Activated T-cell treated with anti-CD3 and anti-CD28 coated beads, Interleukin-2, amount 50 U/mL, for 24 hours (primary cell): ENCODE measurements at regions not wholly inside any gene's neighbourhood (a gene's known extent, or its start where the extent isn't known, plus 50 kb on each side); places are given as distances from the start of the nearest gene placed in this dataset.
"Not testable (repeated sequence)": the region's sequence is repeated elsewhere in the genome, so short reads cannot be mapped to it uniquely, and the experiment has no call there.

Source experiments
- DNase-seq: peaks from one replicate; pipeline ENCODE4 v3.0.0-alpha.2; 2020
- H3K27ac Mint-ChIP-seq: 2 replicates; pipeline ENCODE4 v1.8.0; 2020; ENCODE audit warnings: mild to moderate bottlenecking, mixed read lengths
- H3K27me3 Mint-ChIP-seq: 2 replicates; pipeline ENCODE4 v1.8.0; 2020; ENCODE audit warnings: mixed read lengths
- H3K36me3 Mint-ChIP-seq: 2 replicates; pipeline ENCODE4 v1.8.0; 2020; ENCODE audit warnings: low read depth, mixed read lengths
- H3K4me1 Mint-ChIP-seq: 2 replicates; pipeline ENCODE4 v1.8.0; 2020; ENCODE audit warnings: low read depth, mixed read lengths
- H3K4me3 Mint-ChIP-seq: 2 replicates; pipeline ENCODE4 v1.8.0; 2020; ENCODE audit warnings: mild to moderate bottlenecking, moderate library complexity, mixed read lengths
- H3K9me3 Mint-ChIP-seq: 2 replicates; pipeline ENCODE4 v1.8.0; 2020; ENCODE audit warnings: mixed read lengths

- Mint-ChIP-seq H3K27me3 (no peaks in the 10 kb centered on the region), H3K27ac (no peak overlapping the region), H3K4me3 (no peak overlapping the region), H3K4me1 (no peaks in the 10 kb centered on the region), H3K9me3 (no peaks in the 10 kb centered on the region), H3K36me3 (no peaks in the 10 kb centered on the region)
- no peak for DNase-seq
Observed at GRCh38 chr5:91941588-91941987, 558.5 kb upstream of the ARRDC3 start.

GRCh38 chr5:91938441-91938840 lies 555.3 kb upstream of the ARRDC3 start:
- Mint-ChIP-seq H3K27ac (no peak overlapping the region), H3K4me3 (no peak overlapping the region), H3K9me3 (no peaks in the 10 kb centered on the region), H3K4me1 (no peaks in the 10 kb centered on the region), H3K27me3 (no peaks in the 10 kb centered on the region), H3K36me3 (no peaks in the 10 kb centered on the region)
- no peak for DNase-seq

GRCh38 chr5:91937121-91937520 lies 554.0 kb upstream of the ARRDC3 start:
- no peaks in the 10 kb centered on the region for H3K4me1 Mint-ChIP-seq
- no peak overlapping the region for H3K4me3 Mint-ChIP-seq
- H3K36me3 Mint-ChIP-seq = no peaks in the 10 kb centered on the region
- no peak for DNase-seq
- no peak overlapping the region for H3K27ac Mint-ChIP-seq
- no peaks in the 10 kb centered on the region for H3K9me3 Mint-ChIP-seq
- H3K27me3 Mint-ChIP-seq = no peaks in the 10 kb centered on the region

GRCh38 chr5:91929522-91929817 lies 546.4 kb upstream of the ARRDC3 start:
- H3K4me3 Mint-ChIP-seq = no peak overlapping the region
- no peaks in the 10 kb centered on the region for H3K9me3 Mint-ChIP-seq
- no peak overlapping the region for H3K27ac Mint-ChIP-seq
- no peaks in the 10 kb centered on the region for H3K4me1 Mint-ChIP-seq
- no peaks in the 10 kb centered on the region for H3K27me3 Mint-ChIP-seq
- no peak for DNase-seq
- no peaks in the 10 kb centered on the region for H3K36me3 Mint-ChIP-seq

GRCh38 chr5:91928754-91929521 lies 545.8 kb upstream of the ARRDC3 start:
- Mint-ChIP-seq H3K27me3 (no peaks in the 10 kb centered on the region), H3K36me3 (no peaks in the 10 kb centered on the region), H3K4me3 (no peak overlapping the region), H3K27ac (no peak overlapping the region), H3K4me1 (no peaks in the 10 kb centered on the region), H3K9me3 (no peaks in the 10 kb centered on the region)
- DNase-seq = no peak

GRCh38 chr5:91927439-91927838 lies 544.3 kb upstream of the ARRDC3 start:
- Mint-ChIP-seq H3K27me3 (no peaks in the 10 kb centered on the region), H3K4me3 (no peak overlapping the region), H3K4me1 (no peaks in the 10 kb centered on the region), H3K27ac (no peak overlapping the region), H3K36me3 (no peaks in the 10 kb centered on the region), H3K9me3 (no peaks in the 10 kb centered on the region)
- DNase-seq = no peak

GRCh38 chr5:91925249-91925648 lies 542.1 kb upstream of the ARRDC3 start:
- no peaks in the 10 kb centered on the region for H3K9me3 Mint-ChIP-seq
- no peak overlapping the region for H3K4me3 Mint-ChIP-seq
- no peak overlapping the region for H3K27ac Mint-ChIP-seq
- no peak for DNase-seq
- H3K4me1 Mint-ChIP-seq = no peaks in the 10 kb centered on the region
- H3K36me3 Mint-ChIP-seq = no peaks in the 10 kb centered on the region
- no peaks in the 10 kb centered on the region for H3K27me3 Mint-ChIP-seq

GRCh38 chr5:91917037-91917814 lies 534.1 kb upstream of the ARRDC3 start:
- H3K4me3 Mint-ChIP-seq, H3K9me3 Mint-ChIP-seq, H3K27me3 Mint-ChIP-seq, DNase-seq, H3K27ac Mint-ChIP-seq, H3K36me3 Mint-ChIP-seq, H3K4me1 Mint-ChIP-seq: not testable (repeated sequence)

- Mint-ChIP-seq H3K4me3 (no peak overlapping the region), H3K9me3 (no peaks in the 10 kb centered on the region), H3K27ac (no peak overlapping the region), H3K36me3 (no peaks in the 10 kb centered on the region), H3K4me1 (no peaks in the 10 kb centered on the region), H3K27me3 (no peaks in the 10 kb centered on the region)
- DNase-seq = no peak
Observed at GRCh38 chr5:91910655-91911054, 527.5 kb upstream of the ARRDC3 start.

GRCh38 chr5:91910247-91910646 lies 527.1 kb upstream of the ARRDC3 start:
- no peak overlapping the region for H3K27ac Mint-ChIP-seq
- H3K36me3 Mint-ChIP-seq = no peaks in the 10 kb centered on the region
- DNase-seq = no peak
- no peak overlapping the region for H3K4me3 Mint-ChIP-seq
- H3K9me3 Mint-ChIP-seq = no peaks in the 10 kb centered on the region
- H3K27me3 Mint-ChIP-seq = no peaks in the 10 kb centered on the region
- H3K4me1 Mint-ChIP-seq = no peaks in the 10 kb centered on the region

- no peak overlapping the region for H3K4me3 Mint-ChIP-seq
- no peak for DNase-seq
- H3K27me3 Mint-ChIP-seq = no peaks in the 10 kb centered on the region
- H3K27ac Mint-ChIP-seq = no peak overlapping the region
- no peaks in the 10 kb centered on the region for H3K9me3 Mint-ChIP-seq
- H3K4me1 Mint-ChIP-seq = no peaks in the 10 kb centered on the region
- H3K36me3 Mint-ChIP-seq = no peaks in the 10 kb centered on the region
Observed at GRCh38 chr5:91906494-91906893, 523.4 kb upstream of the ARRDC3 start.

GRCh38 chr5:91906027-91906426 lies 522.9 kb upstream of the ARRDC3 start:
- no peak overlapping the region for H3K4me3 Mint-ChIP-seq

GRCh38 chr5:91898898-91899297 lies 515.8 kb upstream of the ARRDC3 start:
- H3K27ac Mint-ChIP-seq = no peak overlapping the region
- no peak for DNase-seq
- H3K27me3 Mint-ChIP-seq = no peaks in the 10 kb centered on the region
- no peak overlapping the region for H3K4me3 Mint-ChIP-seq
- no peaks in the 10 kb centered on the region for H3K36me3 Mint-ChIP-seq
- H3K4me1 Mint-ChIP-seq = no peaks in the 10 kb centered on the region
- H3K9me3 Mint-ChIP-seq = no peaks in the 10 kb centered on the region

More at GRCh38 chr5:91906027-91906426, 522.9 kb upstream of the ARRDC3 start:
- Mint-ChIP-seq H3K27me3 (no peaks in the 10 kb centered on the region), H3K27ac (no peak overlapping the region), H3K36me3 (no peaks in the 10 kb centered on the region), H3K9me3 (no peaks in the 10 kb centered on the region), H3K4me1 (no peaks in the 10 kb centered on the region)
- no peak for DNase-seq

- no peaks in the 10 kb centered on the region for H3K36me3 Mint-ChIP-seq
- no peak for DNase-seq
- H3K27me3 Mint-ChIP-seq = no peaks in the 10 kb centered on the region
- no peak overlapping the region for H3K4me3 Mint-ChIP-seq
- H3K4me1 Mint-ChIP-seq = no peaks in the 10 kb centered on the region
- H3K9me3 Mint-ChIP-seq = peaks cover under 1% of the 10 kb centered on the region
- H3K27ac Mint-ChIP-seq = no peak overlapping the region
Observed at GRCh38 chr5:91898019-91898418, 514.9 kb upstream of the ARRDC3 start.

- Mint-ChIP-seq H3K27ac (no peak overlapping the region), H3K36me3 (no peaks in the 10 kb centered on the region), H3K9me3 (peaks cover 2% of the 10 kb centered on the region), H3K4me1 (no peaks in the 10 kb centered on the region), H3K4me3 (no peak overlapping the region), H3K27me3 (no peaks in the 10 kb centered on the region)
- no peak for DNase-seq
Observed at GRCh38 chr5:91888810-91889209, 505.7 kb upstream of the ARRDC3 start.
